Testis (tissue), 2 donors: ENCODE measurements at regions not wholly inside any gene's neighbourhood (a gene's known extent, or its start where the extent isn't known, plus 50 kb on each side); places are given as distances from the start of the nearest gene placed in this dataset.

Experiments used
- POLR2A ChIP-seq: fragments of 450-650 bp; IDR thresholded peaks from one replicate; pipeline ENCODE4 v1.6.1; 2017; ENCODE audit warnings: antibody characterized with exemption, mild to moderate bottlenecking, moderate library complexity
- TF ChIP-seq, protein P1 (sequence below), 3 experiments: fragments of 450-650 bp in 2 of 3; fragments of 200-600 bp in 1 of 3; sonication (generic) in 1 of 3; IDR thresholded peaks; one replicate each; pipeline ENCODE4 v1.5.1; 2016 to 2019; ENCODE audit warnings: antibody characterized with exemption in 3 of 3, mild to moderate bottlenecking in 2 of 3, moderate library complexity in 1 of 3

DNA sequence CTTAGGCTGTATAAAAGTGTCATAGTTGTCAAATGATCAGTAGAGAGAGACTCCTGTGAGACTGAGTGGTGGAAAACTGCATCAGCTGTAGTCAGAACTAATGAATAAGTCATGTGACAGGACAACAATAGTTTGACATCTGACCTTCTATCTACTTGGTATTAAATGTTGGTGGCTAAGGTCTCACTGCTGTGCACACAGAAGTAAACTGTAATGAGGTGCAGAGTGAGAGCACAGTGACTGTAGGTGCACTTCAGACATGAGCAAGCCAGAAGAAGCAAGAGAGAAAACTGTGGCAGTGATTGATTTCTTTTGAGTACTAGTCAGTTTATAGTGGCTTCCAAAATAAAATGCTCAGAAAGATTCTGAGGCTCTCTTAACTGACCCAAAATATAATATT lies 803.6 kb downstream of the RAPGEF2 start:
- TF ChIP-seq, protein P1, sequence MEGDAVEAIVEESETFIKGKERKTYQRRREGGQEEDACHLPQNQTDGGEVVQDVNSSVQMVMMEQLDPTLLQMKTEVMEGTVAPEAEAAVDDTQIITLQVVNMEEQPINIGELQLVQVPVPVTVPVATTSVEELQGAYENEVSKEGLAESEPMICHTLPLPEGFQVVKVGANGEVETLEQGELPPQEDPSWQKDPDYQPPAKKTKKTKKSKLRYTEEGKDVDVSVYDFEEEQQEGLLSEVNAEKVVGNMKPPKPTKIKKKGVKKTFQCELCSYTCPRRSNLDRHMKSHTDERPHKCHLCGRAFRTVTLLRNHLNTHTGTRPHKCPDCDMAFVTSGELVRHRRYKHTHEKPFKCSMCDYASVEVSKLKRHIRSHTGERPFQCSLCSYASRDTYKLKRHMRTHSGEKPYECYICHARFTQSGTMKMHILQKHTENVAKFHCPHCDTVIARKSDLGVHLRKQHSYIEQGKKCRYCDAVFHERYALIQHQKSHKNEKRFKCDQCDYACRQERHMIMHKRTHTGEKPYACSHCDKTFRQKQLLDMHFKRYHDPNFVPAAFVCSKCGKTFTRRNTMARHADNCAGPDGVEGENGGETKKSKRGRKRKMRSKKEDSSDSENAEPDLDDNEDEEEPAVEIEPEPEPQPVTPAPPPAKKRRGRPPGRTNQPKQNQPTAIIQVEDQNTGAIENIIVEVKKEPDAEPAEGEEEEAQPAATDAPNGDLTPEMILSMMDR (IDR thresholded peaks at IDR 0.05): no peak
- TF ChIP-seq POLR2A: no peak
